ENCODE measurements at regions not wholly inside any gene's neighbourhood (a gene's known extent, or its start where the extent isn't known, plus 50 kb on each side); places are given as distances from the start of the nearest gene placed in this dataset.

- no peak overlapping the region for H3K27ac ChIP-seq (ENCODE audit: low read depth in 1 of 2, low read length in 2 of 2)
- TF ChIP-seq JUND (IDR thresholded peaks at IDR 0.05) (no peak), CTCF (IDR thresholded peaks at IDR 0.05; ENCODE audit: low read depth, low read length, missing input control) (no peak), ZBTB33 (IDR thresholded peaks at IDR 0.05) (no peak), TAF1 (conservative IDR thresholded peaks at IDR 0.05) (no peak)
- H3K4me3 ChIP-seq (ENCODE audit: low read depth in 1 of 3, low read length in 3 of 3) = no peak overlapping the region
- no peaks in the 10 kb centered on the region for H3K4me1 ChIP-seq (ENCODE audit: control insufficient read depth in 4 of 4, insufficient read depth in 4 of 4, low read length in 3 of 4)
- no peaks in the 10 kb centered on the region for H3K9me3 ChIP-seq (ENCODE audit: control insufficient read depth in 4 of 4, low read length in 3 of 4)
- DNase-seq (ENCODE audit: low spot score) = no peak
- no peaks in the 10 kb centered on the region for H3K36me3 ChIP-seq (ENCODE audit: control insufficient read depth in 4 of 4, insufficient read depth in 3 of 4, low read depth in 1 of 4, low read length in 3 of 4)
- H3K9ac ChIP-seq (ENCODE audit: low read depth in 1 of 2, low read length in 2 of 2) = no peak overlapping the region
- 75% methylated on average over 7 of the region's 7 CpGs for WGBS
- no peaks in the 10 kb centered on the region for H3K27me3 ChIP-seq (ENCODE audit: control insufficient read depth in 4 of 4, insufficient read depth in 4 of 4, low read length in 3 of 4)
Observed at GRCh38 chrX:5306654-5307121, 922.0 kb downstream of the NLGN4X start.

- H3K4me1 ChIP-seq (ENCODE audit: control insufficient read depth in 4 of 4, insufficient read depth in 4 of 4, low read length in 3 of 4) = no peaks in the 10 kb centered on the region
- H3K36me3 ChIP-seq (ENCODE audit: control insufficient read depth in 4 of 4, insufficient read depth in 3 of 4, low read depth in 1 of 4, low read length in 3 of 4) = no peaks in the 10 kb centered on the region
- no peak overlapping the region for H3K27ac ChIP-seq (ENCODE audit: low read depth in 1 of 2, low read length in 2 of 2)
- no peaks in the 10 kb centered on the region for H3K27me3 ChIP-seq (ENCODE audit: control insufficient read depth in 4 of 4, insufficient read depth in 4 of 4, low read length in 3 of 4)
- WGBS = 70% methylated on average over 6 of the region's 6 CpGs
- DNase-seq (ENCODE audit: low spot score) = no peak
- TF ChIP-seq RAD21 (IDR thresholded peaks at IDR 0.05) (no peak), HNF4A (conservative IDR thresholded peaks at IDR 0.05) (no peak), MAX (IDR thresholded peaks at IDR 0.05) (no peak)
- H3K9me3 ChIP-seq (ENCODE audit: control insufficient read depth in 4 of 4, low read length in 3 of 4) = no peaks in the 10 kb centered on the region
- no peak overlapping the region for H3K4me3 ChIP-seq (ENCODE audit: low read depth in 1 of 3, low read length in 3 of 3)
- no peak overlapping the region for H3K9ac ChIP-seq (ENCODE audit: low read depth in 1 of 2, low read length in 2 of 2)
Observed at GRCh38 chrX:5305452-5305851, 923.2 kb downstream of the NLGN4X start.

- no peaks in the 10 kb centered on the region for H3K36me3 ChIP-seq (ENCODE audit: control insufficient read depth in 4 of 4, insufficient read depth in 3 of 4, low read depth in 1 of 4, low read length in 3 of 4)
- no peak for TF ChIP-seq NR2F2 (IDR thresholded peaks at IDR 0.05)
- no peak for TF ChIP-seq JUND (IDR thresholded peaks at IDR 0.05)
- no peak for TF ChIP-seq EGR1 (IDR thresholded peaks at IDR 0.05; ENCODE audit: low read depth in 2 of 2)
- no peak for TF ChIP-seq YY1 (IDR thresholded peaks at IDR 0.05)
- no peak for TF ChIP-seq FOXA2 (IDR thresholded peaks at IDR 0.05)
- TF ChIP-seq GABPA (IDR thresholded peaks at IDR 0.05 in 1 of 2, conservative IDR thresholded peaks at IDR 0.05 in 1 of 2) = no peak
- TF ChIP-seq SP1 (IDR thresholded peaks at IDR 0.05) = no peak
- TF ChIP-seq REST (IDR thresholded peaks at IDR 0.05) = no peak
- TF ChIP-seq FOXA1 (IDR thresholded peaks at IDR 0.05) = no peak
- TF ChIP-seq ATF3 (IDR thresholded peaks at IDR 0.05) = no peak
- TF ChIP-seq TAF1 (conservative IDR thresholded peaks at IDR 0.05) = no peak
- TF ChIP-seq HNF4A (conservative IDR thresholded peaks at IDR 0.05) = no peak
- no peak for TF ChIP-seq RAD21 (IDR thresholded peaks at IDR 0.05)
- no peak for TF ChIP-seq ZBTB33 (IDR thresholded peaks at IDR 0.05)
- TF ChIP-seq RXRA (IDR thresholded peaks at IDR 0.05) = no peak
- DNase-seq (ENCODE audit: low spot score) = no peak
- no peak overlapping the region for H3K9ac ChIP-seq (ENCODE audit: low read depth in 1 of 2, low read length in 2 of 2)
- H3K9me3 ChIP-seq (ENCODE audit: control insufficient read depth in 4 of 4, low read length in 3 of 4) = peaks cover 0 to 2% (median 0%) of the 10 kb centered on the region in 4 donors
- 88% methylated on average over 6 of the region's 6 CpGs for WGBS
- no peaks in the 10 kb centered on the region for H3K4me1 ChIP-seq (ENCODE audit: control insufficient read depth in 4 of 4, insufficient read depth in 4 of 4, low read length in 3 of 4)
- H3K27ac ChIP-seq (ENCODE audit: low read depth in 1 of 2, low read length in 2 of 2) = no peak overlapping the region
- no peaks in the 10 kb centered on the region for H3K27me3 ChIP-seq (ENCODE audit: control insufficient read depth in 4 of 4, insufficient read depth in 4 of 4, low read length in 3 of 4)
- no peak overlapping the region for H3K4me3 ChIP-seq (ENCODE audit: low read depth in 1 of 3, low read length in 3 of 3)
Observed at GRCh38 chrX:5295004-5295403, 933.7 kb downstream of the NLGN4X start.

All from liver (tissue), 8 donors.